HepG2 (cell line): ENCODE measurements at regions not wholly inside any gene's neighbourhood (a gene's known extent, or its start where the extent isn't known, plus 50 kb on each side); places are given as distances from the start of the nearest gene placed in this dataset.

Experiments used
- ATAC-seq: fragments of 200-7000 bp; cut with Tn5 transposase; 3 replicates; pipeline ENCODE4 v1.9.1; 2020; ENCODE audit warnings: mild to moderate bottlenecking, moderate library complexity
- BruUV-seq: library from RNA; stranded (reverse); fragments of 400-500 nt; replicated peaks from 2 replicates; lab custom pipeline; 2021; lab: Mats Ljungman, UMichigan
- CTCF ChIA-PET: fragments of 300-600 bp; formaldehyde crosslinking; extraction: SDS; loops from one replicate; lab custom pipeline; 2021; ENCODE audit warnings: low total read pairs, inconsistent platforms, low intra/inter-chr PET ratio; lab: Yijun Ruan, JAX
- POLR2A ChIA-PET: fragments of 350-600 bp; sonication (Branson Sonifier 250); formaldehyde crosslinking; loops from one replicate; lab custom pipeline; 2020; ENCODE audit warnings: antibody characterized with exemption, inconsistent platforms; lab: Yijun Ruan, JAX
- DNase-seq: peaks from one replicate; pipeline ENCODE4 v3.0.0-alpha.2; 2015; ENCODE audit warnings: low spot score
- FAIRE-seq: peaks from 3 replicates; lab custom pipeline; 2011; peaks lifted over from hg19 to GRCh38; lab: Jason Lieb, UNC
- H2AFZ ChIP-seq: one replicate; pipeline ENCODE4 v1.6.1; 2011; ENCODE audit warnings: low read length, inconsistent platforms
- H3K27ac ChIP-seq: fragments of 300-600 bp; 3 replicates; pipeline ENCODE4 v1.8.0; 2011; ENCODE audit warnings: mixed run types, mild to moderate bottlenecking, mixed read lengths, low read length, inconsistent platforms; ENCODE audit not compliant: insufficient read depth; ENCODE audit errors: extremely low read length
- H3K27me3 ChIP-seq, 2 experiments: fragments of 200-600 bp in 1 of 2; 2 replicates in 1 of 2; 3 replicates in 1 of 2; pipeline versions ENCODE4 v1.6.0 to v1.8.0; 2011; ENCODE audit warnings: low read length in 2 of 2, mild to moderate bottlenecking in 2 of 2, moderate library complexity in 2 of 2, inconsistent platforms in 1 of 2; ENCODE audit not compliant: insufficient read depth in 2 of 2, control insufficient read depth in 1 of 2
- H3K36me3 ChIP-seq, 2 experiments: fragments of 200-600 bp in 1 of 2; replicated peaks in 1 of 2; 2 replicates in 1 of 2; 3 replicates in 1 of 2; pipeline versions ENCODE4 v1.5.1 to v1.8.0; 2011; ENCODE audit warnings: low read length in 2 of 2, inconsistent platforms in 1 of 2; ENCODE audit not compliant: insufficient read depth in 2 of 2, control insufficient read depth in 1 of 2
- H3K4me1 ChIP-seq: 2 replicates; pipeline ENCODE4 v1.5.1; 2012; ENCODE audit warnings: low read length, inconsistent platforms; ENCODE audit not compliant: insufficient read depth
- H3K4me2 ChIP-seq: 2 replicates; pipeline ENCODE4 v1.6.0; 2011; ENCODE audit warnings: low read depth, low read length, inconsistent platforms
- H3K4me3 ChIP-seq, 3 experiments: fragments of 200-600 bp in 1 of 3; sonication (generic), shearing (Covaris generic) in 1 of 3; replicated peaks in 1 of 3; 2 replicates each; pipeline ENCODE4 v1.5.1; 2011 to 2016; ENCODE audit warnings: low read length in 3 of 3, inconsistent platforms in 2 of 3, low read depth in 2 of 3, mild to moderate bottlenecking in 2 of 3, control low read depth in 1 of 3, mixed read lengths in 1 of 3; ENCODE audit not compliant: insufficient read depth in 1 of 3
- H3K79me2 ChIP-seq: one replicate; pipeline ENCODE4 v1.6.1; 2011; ENCODE audit warnings: low read length, inconsistent platforms; ENCODE audit not compliant: insufficient read depth
- H3K9ac ChIP-seq: 2 replicates; pipeline ENCODE4 v1.6.0; 2011; ENCODE audit warnings: mild to moderate bottlenecking, low read depth, low read length, inconsistent platforms; ENCODE audit not compliant: insufficient read depth
- H3K9me3 ChIP-seq: 2 replicates; pipeline ENCODE4 v1.5.1; 2012; ENCODE audit warnings: mild to moderate bottlenecking, low read length
- H4K20me1 ChIP-seq: 2 replicates; pipeline ENCODE4 v1.6.0; 2011; ENCODE audit warnings: inconsistent platforms, mild to moderate bottlenecking, low read length, moderate library complexity; ENCODE audit not compliant: insufficient read depth
- CHCHD3 ChIP-seq: sonication (generic); formaldehyde crosslinking; IDR thresholded peaks from 2 replicates; pipeline ENCODE4 v1.8.0; 2022; ENCODE audit warnings: mild to moderate bottlenecking, missing genetic modification reagents, moderate library complexity
- CREM ChIP-seq, 2 experiments: sonication (generic) in 1 of 2; formaldehyde crosslinking in 1 of 2; IDR thresholded peaks; 2 replicates each; pipeline versions ENCODE4 v1.4.0 to v1.6.1; 2016 to 2020; ENCODE audit warnings: antibody characterized with exemption in 1 of 2, mild to moderate bottlenecking in 1 of 2, missing genetic modification reagents in 1 of 2
- EED ChIP-seq: sonication (generic); formaldehyde crosslinking; IDR thresholded peaks from 2 replicates; pipeline ENCODE4 v1.5.0; 2020; ENCODE audit warnings: mild to moderate bottlenecking, missing genetic modification reagents
- EHMT2 ChIP-seq: fragments of 200-600 bp; sonication (generic); IDR thresholded peaks from 2 replicates; pipeline ENCODE4 v1.7.0; 2017; ENCODE audit warnings: antibody characterized with exemption, low read depth, low read length, borderline replicate concordance
- HMGXB3 ChIP-seq: sonication (generic); formaldehyde crosslinking; IDR thresholded peaks from 2 replicates; pipeline ENCODE4 v1.4.0; 2020; ENCODE audit warnings: missing genetic modification reagents, borderline replicate concordance
- JUNB ChIP-seq: sonication (generic); formaldehyde crosslinking; IDR thresholded peaks from 2 replicates; pipeline ENCODE4 v1.8.0; 2022; ENCODE audit warnings: missing genetic modification reagents, mild to moderate bottlenecking, borderline replicate concordance
- KLF16 ChIP-seq, 2 experiments: sonication (generic) in 1 of 2; formaldehyde crosslinking in 1 of 2; IDR thresholded peaks; 2 replicates each; pipeline versions ENCODE4 v1.6.1 to v1.8.0; 2016 to 2023; ENCODE audit warnings: missing genetic modification reagents in 2 of 2, missing compliant biosample characterization in 1 of 2
- KLF9 ChIP-seq: IDR thresholded peaks from 2 replicates; pipeline ENCODE4 v1.6.1; 2016; ENCODE audit warnings: low read depth
- MBD4 ChIP-seq: IDR thresholded peaks from 2 replicates; pipeline ENCODE4 v1.6.1; 2012; ENCODE audit warnings: low read length, inconsistent platforms, borderline replicate concordance
- MED8 ChIP-seq: sonication (generic); formaldehyde crosslinking; IDR thresholded peaks from 2 replicates; pipeline ENCODE4 v1.8.1; 2023; ENCODE audit warnings: mild to moderate bottlenecking, missing genetic modification reagents; ENCODE audit not compliant: insufficient replicate concordance
- PBX2 ChIP-seq: IDR thresholded peaks from 2 replicates; pipeline ENCODE4 v1.6.1; 2016; ENCODE audit warnings: control low read depth
- PHB2 ChIP-seq: fragments of 450-650 bp; IDR thresholded peaks from 2 replicates; pipeline ENCODE4 v1.6.1; 2018; ENCODE audit not compliant: partially characterized antibody
- POLR2AphosphoS2 ChIP-seq: IDR thresholded peaks from 2 replicates; pipeline ENCODE4 v1.6.1; 2011; ENCODE audit warnings: low read depth, low read length, improper control_type of control experiment
- SALL1 ChIP-seq: sonication (generic); formaldehyde crosslinking; IDR thresholded peaks from 2 replicates; pipeline ENCODE4 v1.8.0; 2022; ENCODE audit warnings: mild to moderate bottlenecking, missing genetic modification reagents
- ZNF563 ChIP-seq: sonication (generic); formaldehyde crosslinking; IDR thresholded peaks from 2 replicates; pipeline ENCODE4 v1.8.0; 2022; ENCODE audit warnings: mild to moderate bottlenecking, moderate library complexity, missing genetic modification reagents
- ZNF670 ChIP-seq: sonication (generic); formaldehyde crosslinking; IDR thresholded peaks from 2 replicates; pipeline ENCODE4 v1.8.0; 2022; ENCODE audit warnings: mild to moderate bottlenecking, missing genetic modification reagents, borderline replicate concordance
- ZNF766 ChIP-seq: sonication (generic); formaldehyde crosslinking; IDR thresholded peaks from 2 replicates; pipeline ENCODE4 v1.5.0; 2020; ENCODE audit warnings: missing genetic modification reagents, borderline replicate concordance
- ZNF777 ChIP-seq: sonication (generic); formaldehyde crosslinking; IDR thresholded peaks from 2 replicates; pipeline ENCODE4 v1.4.0; 2020; ENCODE audit warnings: missing genetic modification reagents
- ZNF839 ChIP-seq: sonication (generic); formaldehyde crosslinking; IDR thresholded peaks from 2 replicates; pipeline ENCODE4 v1.4.0; 2020; ENCODE audit warnings: missing genetic modification reagents, mild to moderate bottlenecking, borderline replicate concordance
- WGBS: methylation state at CpG from one replicate; pipeline ENCODE4 v1.1.6; 2017; ENCODE audit warnings: low lambda C conversion rate; 5-methylcytosine and 5-hydroxymethylcytosine counted together
- in situ Hi-C: cut with HindIII; loops from 2 replicates; pipeline ENCODE4 v1.10.0; 2017; ENCODE audit warnings: low pct_unique_long_range_greater_than_20kb; ENCODE audit not compliant: extremely low pct_ligation_motif_present
- intact Hi-C: fragments of 100-400 bp; cut with micrococcal nuclease; formaldehyde crosslinking; loops from one replicate; pipeline ENCODE4 v1.10.0; 2022; ENCODE audit not compliant: unreplicated experiment

GRCh38 chr10:84820596-84820995 is 492.2 kb downstream of the CCSER2 start:
- DNase-seq (no peak), FAIRE-seq (no peak), ATAC-seq (no peak)
- no peaks in the 10 kb centered on the region for H4K20me1 ChIP-seq
- no peaks in the 10 kb centered on the region for H3K27me3 ChIP-seq
- no peaks in the 10 kb centered on the region for H3K4me1 ChIP-seq
- no peak overlapping the region for H3K27ac ChIP-seq
- no peak overlapping the region for H3K9ac ChIP-seq
- no TSS peak for BruUV-seq
- WGBS = 0% methylated on average over 2 of the region's 2 CpGs
- in situ Hi-C loops = no loop called here
- H3K36me3 ChIP-seq = no peaks in the 10 kb centered on the region
- H3K4me3 ChIP-seq = no peak overlapping the region
- H2AFZ ChIP-seq = no peak overlapping the region
- no peak overlapping the region for H3K4me2 ChIP-seq
- POLR2A ChIA-PET = no interaction called here
- intact Hi-C loops = no loop called here
- H3K79me2 ChIP-seq = no peaks in the 10 kb centered on the region
- TF ChIP-seq ZNF777 = no peak
- no peak for TF ChIP-seq ZNF563 (CRISPR knock-in tag)
- TF ChIP-seq ZNF766 = no peak
- no peak for TF ChIP-seq ZNF839 (CRISPR knock-in tag)
- TF ChIP-seq CHCHD3 (CRISPR knock-in tag) = no peak
- no peak for TF ChIP-seq KLF16 (CRISPR knock-in tag; IDR thresholded peaks at IDR 0.05)
- no peak for TF ChIP-seq KLF9 (CRISPR knock-in tag)
- no peak for TF ChIP-seq SALL1 (CRISPR knock-in tag)
- no peak for TF ChIP-seq MED8
- no peak for TF ChIP-seq EHMT2
- TF ChIP-seq JUNB = no peak
- TF ChIP-seq PBX2 (CRISPR knock-in tag) = no peak
- TF ChIP-seq ZNF670 (CRISPR knock-in tag) = no peak
- no peak for TF ChIP-seq PHB2
- no peak for TF ChIP-seq CREM (IDR thresholded peaks at IDR 0.05)
- TF ChIP-seq CREM (CRISPR knock-in tag; IDR thresholded peaks at IDR 0.05) = no peak
- TF ChIP-seq MBD4 = no peak
- no peak for TF ChIP-seq HMGXB3 (CRISPR knock-in tag)
- TF ChIP-seq EED = no peak
- TF ChIP-seq POLR2AphosphoS2 = no peak
- CTCF ChIA-PET = no interaction called here
- no peaks in the 10 kb centered on the region for H3K9me3 ChIP-seq
